MV-4-11 (cell line): ENCODE measurements at regions not wholly inside any gene's neighbourhood (a gene's known extent, or its start where the extent isn't known, plus 50 kb on each side); places are given as distances from the start of the nearest gene placed in this dataset.

Experiments used
- DNase-seq: peaks from one replicate; lab custom pipeline; 2025; lab: John Stamatoyannopoulos, UW

DNA sequence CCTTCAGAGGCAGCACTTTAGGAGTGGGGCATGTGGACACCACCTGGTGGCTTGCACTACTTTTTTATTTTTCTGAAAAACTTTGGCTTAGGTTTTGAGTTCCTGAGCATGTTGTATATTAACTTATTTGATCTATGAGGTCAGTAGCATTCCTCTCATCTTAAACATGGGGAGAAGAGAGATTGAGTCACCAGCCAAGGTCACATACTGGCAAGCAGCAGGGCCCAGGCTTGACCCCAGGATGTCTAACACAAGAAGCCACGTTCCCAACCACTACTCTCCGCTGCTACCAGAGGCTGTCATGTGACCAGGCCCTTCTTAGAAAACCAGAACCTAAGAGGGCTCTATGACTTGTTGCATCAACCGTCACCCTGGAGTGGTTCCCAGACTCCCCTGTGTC, 210.3 kb upstream of the GPR26 start:
- peak; percentile 85 for DNase-seq

DNA sequence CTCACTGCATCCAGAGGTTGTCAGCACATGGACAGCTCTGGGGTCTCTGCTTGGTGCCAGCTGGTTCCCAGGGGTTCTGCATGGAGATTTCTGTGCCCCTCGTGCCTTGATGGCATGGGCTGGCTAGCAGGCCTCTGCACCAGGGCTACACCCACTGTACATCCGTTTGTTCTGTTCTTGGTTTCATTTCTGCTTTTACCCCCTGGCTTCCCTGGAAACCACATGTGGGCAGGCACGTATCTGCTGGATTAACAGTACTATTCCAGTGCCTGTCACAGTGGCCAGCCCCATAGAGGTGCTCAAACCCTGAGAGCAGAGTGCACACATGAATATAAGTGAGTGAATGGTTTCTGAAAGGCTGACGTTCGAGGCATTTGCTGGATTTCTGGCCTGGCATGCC, 207.2 kb upstream of the GPR26 start:
- peak; percentile 95 for DNase-seq

DNA sequence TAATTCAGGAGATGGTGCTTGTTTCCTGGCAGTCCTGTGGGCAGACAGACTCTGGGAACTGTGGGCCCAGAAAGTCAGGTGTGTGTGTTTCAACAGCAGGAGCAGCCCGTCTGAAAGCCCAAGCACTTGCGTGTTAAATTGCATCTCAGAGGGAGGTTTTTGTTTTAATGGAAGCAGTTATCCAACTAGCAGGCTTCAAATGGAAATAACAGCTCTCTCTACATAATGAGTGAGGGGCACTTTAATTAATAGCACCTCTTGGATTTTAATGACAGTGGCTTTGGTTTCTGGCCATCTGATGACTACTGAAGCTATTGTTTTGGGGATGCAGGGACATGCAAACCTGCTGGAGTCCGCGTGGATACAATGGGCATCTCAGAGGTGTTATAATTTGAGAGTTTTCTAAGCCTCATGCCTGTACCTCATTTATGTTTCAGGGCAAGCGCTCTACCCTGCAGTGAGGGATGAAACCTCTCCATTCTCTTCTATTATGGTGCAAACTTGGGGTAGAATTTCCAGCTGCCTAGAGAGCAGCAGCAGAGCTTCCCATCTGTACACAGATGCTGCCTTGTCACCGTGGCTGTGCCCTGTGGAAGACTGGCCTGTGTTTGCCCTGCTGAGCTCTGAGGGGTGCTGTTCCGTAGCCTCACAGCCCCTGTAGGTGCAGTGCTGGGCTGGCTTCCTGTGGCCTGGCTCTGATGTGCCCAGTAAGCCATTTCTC, 206.6 kb upstream of the GPR26 start:
- DNase-seq, result no peak

DNA sequence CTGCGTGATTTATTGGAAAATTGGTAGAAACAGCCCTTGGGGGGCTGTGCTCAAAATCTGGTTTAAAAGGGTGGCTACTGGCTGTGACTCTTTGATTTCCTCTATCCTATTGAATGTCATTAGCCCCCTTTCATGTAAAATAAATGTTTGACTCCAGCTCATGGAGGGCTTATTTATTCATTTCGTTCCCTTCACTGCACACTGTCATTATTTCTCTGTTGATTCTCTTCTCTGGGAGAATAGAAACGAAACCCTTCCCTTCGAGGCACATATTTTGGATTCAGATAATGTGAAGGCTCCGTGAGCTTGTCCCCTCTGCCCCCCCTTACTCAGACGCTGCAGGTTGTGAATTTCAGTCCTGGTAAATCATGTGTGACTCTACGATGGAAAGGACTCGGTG, 203.9 kb upstream of the GPR26 start:
- DNase-seq, result no peak

DNA sequence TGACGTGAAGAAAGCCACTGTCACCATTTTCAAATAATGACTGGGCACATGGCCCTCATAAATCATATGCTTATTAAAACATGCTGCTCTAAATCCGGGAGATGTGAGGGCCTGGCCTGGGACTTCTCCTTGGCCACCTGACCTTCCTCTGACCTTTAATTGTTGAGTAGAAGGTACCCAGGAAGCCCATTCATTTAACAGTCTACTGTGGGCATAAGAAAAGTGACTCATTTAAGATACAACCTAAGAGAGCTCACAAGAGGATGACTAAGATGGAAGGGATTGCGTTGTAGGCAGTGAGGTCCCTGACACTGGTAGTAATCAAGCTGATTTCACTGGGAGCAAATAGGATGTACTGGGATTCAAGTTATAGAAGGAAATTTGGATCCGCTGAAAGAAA, 203.4 kb upstream of the GPR26 start:
- peak; percentile 73 for DNase-seq

DNA sequence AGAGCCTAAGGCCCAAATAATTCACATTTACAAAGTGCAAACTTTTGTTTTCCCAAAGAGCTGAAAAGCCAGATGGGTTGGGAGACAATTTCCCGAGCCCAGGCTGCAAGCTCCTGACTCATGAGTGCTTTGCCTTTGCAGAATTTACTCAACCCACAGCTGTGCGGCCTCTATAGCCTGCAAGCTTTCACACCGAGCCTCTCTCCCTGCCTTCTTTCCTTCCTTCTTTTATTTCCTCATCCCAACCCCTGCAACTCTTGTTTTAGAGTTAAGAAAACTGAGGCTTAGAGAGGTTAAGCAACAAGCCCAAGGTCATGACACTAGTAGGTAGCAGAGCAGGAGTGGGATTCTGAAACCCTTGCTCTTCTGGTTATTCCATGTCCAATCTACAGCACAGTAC, 203.0 kb upstream of the GPR26 start:
- DNase-seq, result peak; percentile 90

DNA sequence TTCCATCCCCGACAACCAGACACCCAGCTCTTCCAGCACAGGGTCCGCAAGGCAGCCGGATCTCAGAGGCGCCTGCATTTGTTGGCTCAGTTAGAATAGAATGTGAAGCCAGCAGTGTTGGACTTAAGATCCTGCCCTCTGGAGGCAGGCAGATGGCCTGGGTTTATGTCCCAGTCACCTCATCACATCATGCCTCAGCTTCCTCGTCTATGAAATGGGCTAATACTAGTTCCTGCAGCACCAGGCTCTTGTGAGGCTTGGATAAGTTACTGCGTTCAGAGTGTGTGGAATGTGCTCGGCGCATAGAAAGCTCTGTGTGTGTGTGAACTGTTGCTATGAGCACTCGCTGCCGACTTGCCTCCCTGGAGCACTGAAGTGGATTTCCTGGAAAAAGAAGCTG, 202.5 kb upstream of the GPR26 start:
- no peak for DNase-seq

DNA sequence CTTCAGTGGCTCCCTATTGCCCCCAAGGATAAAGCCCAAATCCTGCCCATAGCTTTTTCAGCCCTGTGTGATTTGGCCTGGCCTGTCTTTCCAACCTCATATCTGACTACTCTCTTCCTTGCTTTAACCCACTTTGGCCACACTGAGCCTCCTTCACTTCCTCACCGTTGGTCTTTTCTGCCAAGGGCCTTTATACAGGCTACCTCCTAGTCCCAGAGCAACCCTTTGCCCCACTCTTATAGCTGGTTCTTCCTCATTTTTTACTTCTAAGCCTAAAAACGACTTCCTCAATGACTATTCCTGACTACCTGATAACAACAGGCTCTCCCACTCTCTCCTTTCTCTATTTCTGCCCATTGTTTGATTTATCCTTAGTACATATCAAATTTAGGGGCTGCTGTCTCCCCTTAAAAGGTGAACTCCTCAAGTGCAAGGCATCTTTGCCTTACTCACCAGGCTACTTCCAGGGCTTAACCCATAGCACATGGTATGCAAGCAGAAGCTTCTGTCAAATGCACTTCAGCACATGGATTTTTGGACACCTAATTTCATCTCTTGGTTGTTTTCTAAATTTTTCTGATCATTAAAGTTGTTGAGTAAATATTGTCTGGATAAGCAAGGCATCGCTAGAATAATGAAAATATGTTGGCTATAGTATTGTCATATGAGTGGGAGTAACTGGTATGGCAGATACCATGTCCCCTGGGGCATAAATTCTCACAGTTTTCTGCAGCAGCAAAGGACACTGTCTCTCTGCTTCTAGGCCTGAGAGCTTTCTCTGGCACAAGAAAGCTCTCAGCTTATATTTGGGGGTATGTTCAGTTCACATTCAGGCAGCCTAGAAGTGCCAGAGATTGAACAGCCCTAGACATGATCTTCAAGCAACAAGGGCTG, 201.5 kb upstream of the GPR26 start:
- DNase-seq, result peak; percentile 90

DNA sequence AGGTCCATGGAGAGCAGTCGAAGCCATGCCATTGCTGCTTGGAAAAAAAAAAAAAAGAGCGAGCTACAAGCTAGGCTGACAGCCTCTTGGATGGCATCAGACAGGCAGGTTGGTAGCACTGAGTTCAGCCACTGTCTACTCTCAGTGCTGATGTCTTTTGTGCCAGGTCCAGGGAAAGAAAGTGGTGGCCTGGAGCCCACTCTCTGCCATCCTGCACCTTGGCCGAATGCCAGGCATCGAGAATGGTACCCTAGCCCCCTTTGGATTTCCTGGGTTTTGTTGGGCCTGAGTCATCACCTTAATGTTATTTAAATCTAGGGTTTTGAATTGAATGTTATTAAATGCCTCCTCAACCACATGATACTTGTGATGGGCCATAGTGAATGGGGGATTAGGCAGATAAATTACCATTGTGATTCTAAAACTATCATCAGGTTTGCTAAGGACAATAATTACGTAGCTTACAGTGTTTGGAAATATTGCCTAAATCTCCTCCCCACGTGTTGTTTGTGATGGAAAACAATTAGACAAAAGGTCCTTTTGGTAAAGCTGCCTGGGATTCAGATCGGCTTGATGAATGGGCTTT, 195.7 kb upstream of the GPR26 start:
- DNase-seq, result no peak

DNA sequence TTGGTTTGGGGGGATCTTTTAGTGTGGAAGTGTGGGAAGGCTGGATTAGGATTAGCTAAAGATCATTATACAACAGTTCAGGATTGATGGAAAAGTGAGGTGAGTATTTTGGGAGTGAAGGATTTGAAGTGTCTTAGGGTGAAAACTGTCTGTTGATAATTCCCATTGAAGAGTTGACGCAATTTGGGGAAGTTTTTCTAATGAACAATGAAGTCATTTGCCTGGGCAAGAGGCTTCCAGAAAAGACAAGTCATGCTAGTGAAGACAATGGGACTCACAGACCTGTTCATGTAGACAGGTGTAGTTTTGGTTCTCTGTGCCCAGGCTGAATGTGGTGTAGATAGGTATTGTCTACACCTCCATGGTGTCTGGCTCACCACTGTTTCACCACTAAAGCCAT, 194.3 kb upstream of the GPR26 start:
- DNase-seq, result no peak

DNA sequence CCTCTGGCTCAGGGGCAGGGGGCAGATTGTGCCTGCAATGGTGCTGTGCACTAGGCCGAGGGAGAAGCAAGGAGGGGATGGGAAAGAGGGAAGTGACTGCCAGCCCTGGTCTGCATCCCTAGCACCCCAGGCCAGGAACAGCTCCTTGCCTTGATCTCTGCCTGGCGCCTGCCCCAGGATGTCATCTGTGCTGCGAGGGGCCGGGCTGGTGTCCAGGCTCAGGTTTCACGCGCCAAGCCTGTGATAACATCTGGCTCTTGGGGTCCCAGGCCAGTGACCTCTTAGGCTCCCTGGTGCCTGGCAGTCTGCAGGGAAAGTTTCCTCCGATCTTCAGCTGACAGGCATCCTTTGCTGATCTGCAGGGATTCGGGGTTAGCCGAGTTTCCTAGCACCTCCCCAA, 193.5 kb upstream of the GPR26 start:
- peak; percentile 38 for DNase-seq

DNA sequence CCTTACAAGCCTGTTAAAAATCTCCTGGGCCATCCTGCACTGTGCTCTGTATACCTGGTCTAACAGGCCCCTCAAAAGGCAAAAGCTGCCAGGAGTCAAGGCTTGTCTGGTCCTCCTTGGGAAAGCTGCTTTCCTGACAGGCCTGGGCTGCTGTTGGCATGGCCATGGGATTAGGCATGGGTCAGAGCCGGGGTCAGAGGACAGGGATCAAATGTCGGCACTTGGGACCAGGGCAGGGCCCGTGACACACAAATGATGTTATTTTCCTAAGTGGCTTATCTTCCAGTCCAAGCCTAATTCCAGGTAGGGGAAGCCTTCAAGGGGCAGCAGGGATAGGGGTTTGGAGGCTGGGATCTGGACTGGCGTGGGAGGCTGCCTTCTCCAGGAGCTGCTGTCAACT, 191.5 kb upstream of the GPR26 start:
- DNase-seq, result no peak

DNA sequence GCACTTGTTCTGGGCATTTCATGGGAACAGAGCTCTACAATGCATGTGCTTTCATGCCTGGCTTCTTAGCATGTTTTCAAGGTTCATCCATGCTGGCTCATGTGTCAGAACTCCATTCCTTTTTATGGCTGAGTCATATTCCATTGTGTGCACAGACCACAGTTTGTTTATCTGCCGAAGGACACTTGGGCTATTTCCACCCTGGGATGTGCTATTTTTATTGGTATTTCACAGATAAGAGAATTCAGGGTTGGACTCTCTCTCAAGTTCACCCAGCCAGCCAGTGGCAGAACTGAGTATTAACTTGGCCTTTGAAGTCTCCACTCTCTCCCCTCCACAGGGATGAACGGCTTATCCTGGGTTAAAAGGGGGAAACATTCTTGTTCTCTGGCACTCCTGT, 190.7 kb upstream of the GPR26 start:
- DNase-seq, result no peak

DNA sequence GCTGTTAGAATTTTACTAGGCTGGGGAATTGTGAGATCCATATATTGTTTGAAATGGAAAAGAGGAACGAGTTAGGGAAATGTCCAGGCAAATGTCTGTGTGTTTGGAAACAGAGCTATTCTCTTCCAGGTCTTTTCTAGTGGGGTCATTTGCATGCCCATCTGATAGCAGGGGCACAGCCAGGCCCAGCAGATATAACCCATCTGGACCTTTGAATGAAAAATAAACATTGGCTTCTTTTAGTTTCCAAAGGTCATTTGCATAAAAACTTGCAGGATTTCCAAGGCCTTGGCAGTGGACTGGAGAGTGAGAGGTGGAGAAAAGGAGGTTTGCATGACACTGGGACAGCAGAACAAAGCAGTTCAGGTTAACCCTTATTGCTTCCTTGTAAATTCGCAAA, 188.0 kb upstream of the GPR26 start:
- no peak for DNase-seq

DNA sequence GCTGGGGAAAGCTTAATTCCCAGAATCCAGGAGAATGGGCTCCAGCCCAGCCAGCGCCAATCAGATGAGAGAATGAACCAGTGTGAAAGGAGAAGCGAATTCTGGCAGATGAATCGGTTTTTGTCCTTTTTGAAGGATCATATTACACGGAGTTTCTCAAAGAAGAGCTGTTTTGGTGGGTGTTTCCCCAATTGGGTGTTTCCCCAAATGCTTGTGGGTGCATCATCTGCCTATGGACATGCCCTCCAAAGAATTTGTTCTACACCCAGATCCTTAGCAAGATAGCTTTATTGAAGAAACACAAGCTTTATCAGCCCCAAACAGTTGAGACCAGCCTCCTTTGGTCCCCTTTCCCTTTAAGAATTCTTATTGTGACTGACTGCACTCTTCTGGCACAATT, 186.5 kb upstream of the GPR26 start:
- peak; percentile 10 for DNase-seq

DNA sequence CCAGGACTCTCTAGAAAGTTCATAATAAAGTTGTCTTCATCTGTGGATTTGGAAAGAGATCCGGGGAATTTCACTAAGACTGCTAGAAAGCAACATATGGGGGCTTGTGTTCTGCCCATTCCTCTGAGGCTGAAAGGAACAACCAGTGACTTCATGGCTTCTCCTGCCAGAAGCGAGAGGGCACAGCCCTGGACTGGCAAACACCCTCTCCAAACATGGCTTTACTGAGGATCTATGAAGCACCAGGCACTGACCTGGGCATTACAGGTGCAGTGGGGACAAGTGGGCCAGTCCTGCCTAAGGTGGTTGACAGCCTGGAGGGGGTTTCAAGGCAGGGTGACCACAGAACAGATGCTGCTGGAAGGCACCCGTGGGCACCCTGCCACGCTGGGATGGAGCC, 185.8 kb upstream of the GPR26 start:
- no peak for DNase-seq

DNA sequence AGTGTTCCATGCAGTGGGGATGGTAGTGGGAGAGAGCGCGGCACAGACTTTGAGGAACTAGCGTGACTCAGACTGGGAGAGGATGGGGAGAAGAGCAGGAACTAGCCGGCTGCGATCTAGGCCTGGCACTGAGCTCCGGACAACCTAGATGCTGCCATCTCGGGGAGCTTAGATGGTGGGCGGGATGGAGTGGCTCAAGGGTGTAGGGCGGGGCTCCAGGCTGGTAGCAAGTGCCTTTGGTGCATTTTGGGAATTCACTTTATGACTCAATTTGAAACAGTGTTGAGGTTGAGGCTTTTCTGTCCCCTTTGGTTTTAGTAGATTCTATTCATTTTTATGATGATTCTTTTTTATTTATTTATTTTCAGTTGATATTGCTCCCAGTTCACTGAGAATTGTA, 185.3 kb upstream of the GPR26 start:
- no peak for DNase-seq

DNA sequence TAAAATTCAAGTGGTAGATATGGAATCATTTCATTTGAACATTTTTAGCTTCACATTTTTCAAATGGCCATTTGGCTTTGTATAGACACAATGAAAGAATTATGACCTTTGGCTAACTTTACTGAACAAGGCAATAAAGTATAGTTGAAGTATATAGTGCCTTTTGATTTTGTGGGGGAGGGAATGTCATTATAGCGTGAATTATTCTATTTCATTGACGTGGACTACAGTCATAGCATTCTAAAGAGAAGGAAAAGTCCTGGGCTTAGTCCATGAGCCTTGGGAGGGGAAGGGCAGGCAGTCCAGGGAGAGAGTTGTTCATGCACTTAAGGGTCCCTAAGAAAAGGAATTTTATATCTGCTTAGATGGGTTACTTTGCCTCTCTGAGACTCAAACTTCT, 181.4 kb upstream of the GPR26 start:
- no peak for DNase-seq

DNA sequence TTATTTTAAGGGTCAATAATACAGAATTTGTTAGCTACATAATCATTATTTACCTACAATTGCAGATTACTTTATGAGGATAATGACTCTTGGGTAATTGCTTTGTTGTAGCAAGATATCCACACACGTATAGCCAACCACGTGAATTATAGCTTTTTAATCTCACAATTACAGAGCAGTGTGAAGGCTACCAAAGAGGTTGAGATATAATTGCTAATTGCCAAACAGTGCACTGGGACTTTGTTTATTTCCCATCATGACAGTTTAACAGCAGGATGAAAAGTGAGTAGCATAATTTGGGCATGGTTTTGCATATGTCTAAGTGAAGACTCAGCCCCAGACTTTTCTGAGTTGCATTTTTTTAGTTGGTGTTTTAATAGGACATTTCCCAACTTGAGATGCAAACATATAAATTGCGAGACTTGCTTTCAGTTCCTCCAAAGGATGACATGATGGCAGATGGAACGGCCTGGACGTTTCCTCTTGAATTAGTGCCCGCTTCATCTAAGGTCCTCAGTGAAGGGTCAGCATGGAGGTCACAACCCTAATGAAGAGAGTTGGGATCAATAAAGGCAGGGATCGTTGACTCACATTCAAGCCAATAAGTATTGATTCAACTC, 180.7 kb upstream of the GPR26 start:
- peak; percentile 89 for DNase-seq

DNA sequence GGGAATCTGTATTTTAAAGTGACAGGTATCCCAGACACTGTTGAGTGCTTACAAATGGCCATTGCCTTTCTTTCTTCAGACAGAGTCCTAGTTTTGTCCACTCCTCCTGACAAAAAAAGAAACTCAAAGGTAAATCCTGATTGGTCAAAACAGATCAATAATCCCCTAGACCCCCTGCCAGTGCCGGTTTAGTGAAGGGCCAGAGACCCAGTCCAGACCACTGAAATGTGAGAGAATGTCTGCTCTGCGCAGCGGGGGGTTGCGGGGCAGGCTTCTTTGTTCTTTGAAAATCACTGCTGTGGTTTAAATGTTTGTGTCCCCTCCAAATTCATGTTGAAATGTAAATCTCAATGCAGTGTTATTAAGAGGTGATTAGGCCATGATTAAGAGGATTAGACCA, 177.7 kb upstream of the GPR26 start:
- DNase-seq, result no peak

DNA sequence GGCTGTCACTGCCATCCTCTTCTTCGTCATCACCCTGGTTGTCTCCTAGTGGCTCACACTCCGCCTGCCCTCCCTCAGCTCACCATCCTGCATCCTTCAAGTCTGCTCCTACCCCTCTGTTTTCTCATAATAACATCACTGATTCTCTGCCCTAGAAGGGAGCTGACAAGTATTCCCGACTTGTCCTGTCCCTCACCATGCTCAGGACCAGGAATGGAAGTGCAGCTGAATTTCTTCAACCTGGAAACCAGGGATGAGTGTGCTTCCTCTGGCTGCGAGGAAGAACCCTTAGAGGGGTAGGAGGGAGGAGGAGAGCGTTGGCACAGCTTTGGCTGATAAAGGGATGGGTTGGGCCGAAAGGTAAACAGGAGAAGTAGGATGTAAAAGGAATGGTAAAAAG, 174.8 kb upstream of the GPR26 start:
- no peak for DNase-seq

DNA sequence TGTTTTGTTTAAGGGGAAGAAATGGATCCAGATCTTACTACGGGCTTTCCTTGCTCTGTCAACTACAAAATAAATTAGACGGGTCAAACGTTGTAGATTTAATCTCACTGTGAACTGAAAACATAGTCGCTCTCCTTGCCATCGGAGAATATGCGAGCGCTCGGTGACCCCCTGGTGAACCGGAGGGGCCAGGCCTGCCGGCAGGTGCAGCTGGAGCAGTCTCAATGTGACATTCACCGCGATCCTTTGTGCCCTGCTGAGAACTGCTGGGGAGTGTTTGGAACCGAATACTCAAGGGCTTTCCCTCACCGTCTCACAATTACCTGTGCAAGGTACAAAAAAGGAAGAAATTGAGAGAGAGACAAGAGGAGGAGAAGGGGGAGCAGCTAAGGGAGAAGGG, 174.1 kb upstream of the GPR26 start:
- no peak for DNase-seq

DNA sequence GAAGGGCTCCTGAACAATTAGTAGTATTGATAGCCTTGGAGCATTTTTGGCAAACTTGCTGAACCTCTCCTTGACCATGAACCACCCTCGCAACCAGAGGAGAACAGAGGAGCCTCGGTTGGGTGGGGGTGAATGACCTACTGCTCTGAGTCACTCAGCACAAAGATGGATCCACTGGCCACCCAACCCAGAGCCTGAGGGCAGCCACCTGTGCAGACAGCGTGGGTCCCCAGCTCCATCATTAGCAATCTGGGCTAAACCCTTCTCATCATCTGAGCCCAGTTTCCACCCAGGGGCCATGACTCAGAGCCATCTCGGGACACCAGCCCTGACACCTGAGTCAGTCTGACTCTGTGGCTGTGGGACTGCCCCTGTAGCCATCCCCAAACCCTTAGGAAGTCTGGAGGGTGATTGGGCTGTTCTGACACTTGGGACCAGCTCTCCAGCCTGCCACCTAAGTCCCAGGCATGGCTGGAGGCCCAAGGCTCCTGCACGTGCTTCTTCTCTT, 171.8 kb upstream of the GPR26 start:
- DNase-seq, result no peak
